BJ (cell line): ENCODE measurements at regions not wholly inside any gene's neighbourhood (a gene's known extent, or its start where the extent isn't known, plus 50 kb on each side); places are given as distances from the start of the nearest gene placed in this dataset.

Source experiments
- CTCF ChIA-PET: fragments of 350-600 bp; formaldehyde crosslinking; extraction: SDS; loops from one replicate; lab custom pipeline; 2021; ENCODE audit warnings: antibody characterized with exemption, inconsistent platforms; lab: Yijun Ruan, JAX
- POLR2A ChIA-PET: fragments of 300-600 bp; sonication (Branson Sonifier 250); formaldehyde crosslinking; extraction: SDS; loops from one replicate; lab custom pipeline; 2021; ENCODE audit warnings: antibody characterized with exemption; lab: Charles Lee
- DNase-seq: peaks from one replicate; pipeline ENCODE4 v3.0.0-alpha.2; 2011; ENCODE audit warnings: low read depth
- H3K27me3 ChIP-seq: 2 replicates; pipeline ENCODE4 v1.6.0; 2011; ENCODE audit warnings: low read length; ENCODE audit not compliant: control insufficient read depth, insufficient read depth
- H3K36me3 ChIP-seq: 2 replicates; pipeline ENCODE4 v1.5.1; 2011; ENCODE audit warnings: low read length; ENCODE audit not compliant: control insufficient read depth, insufficient read depth
- H3K4me3 ChIP-seq: 2 replicates; pipeline ENCODE4 v1.5.1; 2011; ENCODE audit warnings: low read depth, mild to moderate bottlenecking, control low read depth, low read length
- CTCF ChIP-seq: IDR thresholded peaks from 2 replicates; pipeline ENCODE4 v1.5.1; 2011; ENCODE audit warnings: low read depth, mild to moderate bottlenecking, control low read depth, inconsistent platforms, low read length, moderate library complexity; ENCODE audit not compliant: insufficient read depth

DNA sequence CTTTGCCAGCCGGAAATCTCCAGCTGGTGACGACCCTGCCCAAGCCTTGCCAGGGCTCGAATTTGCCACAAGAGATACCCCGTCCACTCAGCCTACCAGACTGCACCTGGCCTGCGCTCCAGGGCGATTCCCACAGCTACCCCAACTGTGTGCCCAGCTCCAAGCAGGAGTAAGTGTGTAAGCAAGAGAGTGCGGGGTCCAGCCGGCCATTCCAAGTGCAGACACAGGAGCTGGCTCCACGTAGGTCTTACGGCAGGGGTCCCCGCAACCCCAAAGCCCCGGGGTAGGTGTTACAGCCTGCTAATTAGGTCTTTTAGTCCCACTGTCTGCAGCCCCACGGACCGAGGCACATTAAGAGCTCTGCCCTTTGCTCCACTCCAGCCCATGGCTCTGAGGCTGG, 1305.2 kb downstream of the ARAP2 start:
- CTCF ChIA-PET: no interaction called here
- POLR2A ChIA-PET: no interaction called here

GRCh38 chr4:34943741-34944386, 1300.5 kb downstream of the ARAP2 start:
- ChIA-PET POLR2A (no interaction called here), CTCF (no interaction called here)
- H3K27me3 ChIP-seq: no peaks in the 10 kb centered on the region
- H3K36me3 ChIP-seq: no peaks in the 10 kb centered on the region
- no peak overlapping the region for H3K4me3 ChIP-seq
- no peak for TF ChIP-seq CTCF
- DNase-seq: no peak

More for the DNA sequence above, 1305.2 kb downstream of the ARAP2 start:
- Histone ChIP-seq H3K27me3 (no peaks in the 10 kb centered on the region), H3K4me3 (no peak overlapping the region), H3K36me3 (no peaks in the 10 kb centered on the region)
- TF ChIP-seq CTCF: no peak
- DNase-seq: no peak

- TF ChIP-seq CTCF: no peak
- ChIA-PET CTCF (no interaction called here), POLR2A (no interaction called here)
Observed at GRCh38 chr4:34950926-34951325, 1293.4 kb downstream of the ARAP2 start.

GRCh38 chr4:34953145-34953799, 1291.0 kb downstream of the ARAP2 start:
- TF ChIP-seq CTCF: no peak
- ChIA-PET POLR2A (no interaction called here), CTCF (no interaction called here)
- Histone ChIP-seq H3K36me3 (no peaks in the 10 kb centered on the region), H3K27me3 (no peaks in the 10 kb centered on the region), H3K4me3 (no peak overlapping the region)
- DNase-seq: no peak

More at GRCh38 chr4:34950926-34951325, 1293.4 kb downstream of the ARAP2 start:
- no peak for DNase-seq
- H3K27me3 ChIP-seq: no peaks in the 10 kb centered on the region
- no peaks in the 10 kb centered on the region for H3K36me3 ChIP-seq
- no peak overlapping the region for H3K4me3 ChIP-seq

DNA sequence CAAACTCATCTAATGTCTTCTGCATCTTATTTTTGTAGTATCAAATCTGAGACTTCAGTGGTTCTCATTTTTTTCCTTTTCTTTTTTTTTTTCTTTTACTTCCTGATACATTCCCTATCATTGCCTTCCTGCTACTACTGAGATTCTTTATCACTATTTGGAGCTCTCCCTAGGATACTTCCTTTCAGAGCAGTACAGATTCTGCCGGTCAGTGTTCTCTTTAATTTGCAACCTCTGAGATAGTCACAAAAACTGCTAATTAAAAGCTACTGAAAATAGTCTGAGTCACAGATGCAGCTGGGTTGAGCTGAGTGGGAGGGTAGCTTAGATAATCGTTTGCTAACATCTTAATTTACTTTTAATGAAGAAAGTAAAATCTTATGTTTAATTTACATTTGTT, 1279.7 kb downstream of the ARAP2 start:
- ChIA-PET POLR2A (no interaction called here), CTCF (no interaction called here)
- no peak for DNase-seq
- TF ChIP-seq CTCF: no peak
- no peaks in the 10 kb centered on the region for H3K36me3 ChIP-seq
- H3K4me3 ChIP-seq: no peak overlapping the region
- H3K27me3 ChIP-seq: no peaks in the 10 kb centered on the region
